ENCODE measurements at regions not wholly inside any gene's neighbourhood (a gene's known extent, or its start where the extent isn't known, plus 50 kb on each side); places are given as distances from the start of the nearest gene placed in this dataset.

- Mint-ChIP-seq H3K9me3 (ENCODE audit: unreplicated experiment) (no peaks in the 10 kb centered on the region), H3K27ac (ENCODE audit: low read depth, unreplicated experiment) (no peak overlapping the region), H3K4me3 (ENCODE audit: unreplicated experiment) (no peak overlapping the region), H3K27me3 (ENCODE audit: insufficient read depth, unreplicated experiment) (no peaks in the 10 kb centered on the region), H3K4me1 (ENCODE audit: insufficient read depth, unreplicated experiment) (peaks cover 5% of the 10 kb centered on the region), H3K36me3 (ENCODE audit: insufficient read depth, unreplicated experiment) (no peaks in the 10 kb centered on the region)
- no peak for TF ChIP-seq CTCF (IDR thresholded peaks at IDR 0.05; ENCODE audit: unreplicated experiment)
- intact Hi-C loops (cut with micrococcal nuclease): no loop called here
- CTCF ChIA-PET: no interaction called here
- no TSS peak for BruUV-seq (replicated peaks)
- POLR2A ChIA-PET: interaction anchor here (0.7 kb wide), 1 partner anchor 260 kb away, joined by 3 read pairs; no protein-coding TSS in a partner anchor
- no peak for DNase-seq (ENCODE audit: unreplicated experiment)
Measured at GRCh38 chr13:99832347-99832746, 139.2 kb downstream of the ZIC5 start.

GRCh38 chr13:99830931-99831330 is 140.6 kb downstream of the ZIC5 start:
- Mint-ChIP-seq H3K4me1 (ENCODE audit: insufficient read depth, unreplicated experiment) (peaks cover 5% of the 10 kb centered on the region), H3K36me3 (ENCODE audit: insufficient read depth, unreplicated experiment) (no peaks in the 10 kb centered on the region), H3K27me3 (ENCODE audit: insufficient read depth, unreplicated experiment) (no peaks in the 10 kb centered on the region), H3K9me3 (ENCODE audit: unreplicated experiment) (no peaks in the 10 kb centered on the region), H3K4me3 (ENCODE audit: unreplicated experiment) (no peak overlapping the region), H3K27ac (ENCODE audit: low read depth, unreplicated experiment) (no peak overlapping the region)
- intact Hi-C loops (cut with micrococcal nuclease): no loop called here
- no peak for TF ChIP-seq CTCF (IDR thresholded peaks at IDR 0.05; ENCODE audit: unreplicated experiment)
- CTCF ChIA-PET: interaction anchor here (0.6 kb wide), 1 partner anchor 83 kb away, joined by 3 read pairs; no protein-coding TSS in a partner anchor
- POLR2A ChIA-PET: no interaction called here
- DNase-seq (ENCODE audit: unreplicated experiment): no peak
- no TSS peak for BruUV-seq (replicated peaks)

- Mint-ChIP-seq H3K27ac (ENCODE audit: low read depth, unreplicated experiment) (no peak overlapping the region), H3K4me1 (ENCODE audit: insufficient read depth, unreplicated experiment) (peaks cover under 1% of the 10 kb centered on the region), H3K9me3 (ENCODE audit: unreplicated experiment) (no peaks in the 10 kb centered on the region), H3K36me3 (ENCODE audit: insufficient read depth, unreplicated experiment) (no peaks in the 10 kb centered on the region), H3K27me3 (ENCODE audit: insufficient read depth, unreplicated experiment) (no peaks in the 10 kb centered on the region), H3K4me3 (ENCODE audit: unreplicated experiment) (no peak overlapping the region)
- no TSS peak for BruUV-seq (replicated peaks)
- DNase-seq (ENCODE audit: unreplicated experiment): no peak
- CTCF ChIA-PET: interaction anchor here (0.7 kb wide), 1 partner anchor 1454 kb away, joined by 3 read pairs; no protein-coding TSS in a partner anchor
- POLR2A ChIA-PET: no interaction called here
- intact Hi-C loops (cut with micrococcal nuclease): no loop called here
- no peak for TF ChIP-seq CTCF (IDR thresholded peaks at IDR 0.05; ENCODE audit: unreplicated experiment)
Measured at GRCh38 chr13:99829593-99830239, 141.9 kb downstream of the ZIC5 start.

- H3K36me3 Mint-ChIP-seq (ENCODE audit: insufficient read depth, unreplicated experiment): no peaks in the 10 kb centered on the region
- H3K9me3 Mint-ChIP-seq (ENCODE audit: unreplicated experiment): no peaks in the 10 kb centered on the region
- no peaks in the 10 kb centered on the region for H3K27me3 Mint-ChIP-seq (ENCODE audit: insufficient read depth, unreplicated experiment)
- no peak for DNase-seq (ENCODE audit: unreplicated experiment)
- POLR2A ChIA-PET: no interaction called here
- BruUV-seq (replicated peaks): no TSS peak
- no peak overlapping the region for H3K27ac Mint-ChIP-seq (ENCODE audit: low read depth, unreplicated experiment)
- intact Hi-C loops (cut with micrococcal nuclease): no loop called here
- H3K4me1 Mint-ChIP-seq (ENCODE audit: insufficient read depth, unreplicated experiment): no peaks in the 10 kb centered on the region
- CTCF ChIA-PET: interaction anchor here (0.7 kb wide), 1 partner anchor 1455 kb away, joined by 3 read pairs; no protein-coding TSS in a partner anchor
- no peak overlapping the region for H3K4me3 Mint-ChIP-seq (ENCODE audit: unreplicated experiment)
- no peak for TF ChIP-seq CTCF (IDR thresholded peaks at IDR 0.05; ENCODE audit: unreplicated experiment)
Measured at GRCh38 chr13:99829161-99829560, 142.4 kb downstream of the ZIC5 start.

All from MCF 10A (cell line).